GM12878 (cell line): ENCODE measurements at regions not wholly inside any gene's neighbourhood (a gene's known extent, or its start where the extent isn't known, plus 50 kb on each side); places are given as distances from the start of the nearest gene placed in this dataset.

ENCODE experiments used
- ATAC-seq: fragments of 200-7000 bp; cut with Tn5 transposase; 3 replicates; pipeline ENCODE4 v1.9.1; 2020; ENCODE audit warnings: mild to moderate bottlenecking, moderate library complexity
- BruUV-seq: library from RNA; stranded (reverse); fragments of 400-500 nt; replicated peaks from 2 replicates; lab custom pipeline; 2021; lab: Mats Ljungman, UMichigan
- CTCF ChIA-PET: fragments of 300-600 bp; sonication (Branson Sonifier 250); formaldehyde crosslinking; extraction: SDS; loops from one replicate; lab custom pipeline; 2021; ENCODE audit warnings: inconsistent platforms; lab: Yijun Ruan, JAX
- POLR2A ChIA-PET: fragments of 350-600 bp; formaldehyde crosslinking; extraction: SDS; loops from one replicate; lab custom pipeline; 2021; ENCODE audit warnings: inconsistent platforms; lab: Charles Lee
- RAD21 ChIA-PET: fragments of 300-600 bp; sonication (Branson Sonifier 250); formaldehyde crosslinking; loops from one replicate; lab custom pipeline; 2023; ENCODE audit warnings: antibody characterized with exemption; ENCODE audit not compliant: unreplicated experiment; lab: Charles Lee
- SMC1A ChIA-PET: fragments of 300-600 bp; sonication (Branson Sonifier 250); formaldehyde crosslinking; loops from one replicate; lab custom pipeline; 2023; ENCODE audit not compliant: unreplicated experiment, uncharacterized antibody; lab: Charles Lee
- DNase-seq: peaks from one replicate; pipeline ENCODE4 v3.0.0-alpha.2; 2011; ENCODE audit warnings: low read depth, low spot score
- FAIRE-seq: peaks from 3 replicates; lab custom pipeline; 2011; peaks lifted over from hg19 to GRCh38; lab: Jason Lieb, UNC
- H2AFZ ChIP-seq: 2 replicates; pipeline ENCODE4 v1.6.0; 2011; ENCODE audit warnings: low read depth, low read length, control low read depth; ENCODE audit not compliant: control insufficient read depth
- H3K27ac ChIP-seq: 2 replicates; pipeline ENCODE4 v1.5.1; 2011; ENCODE audit warnings: control low read depth; ENCODE audit not compliant: control insufficient read depth, insufficient read depth
- H3K27me3 ChIP-seq, 2 experiments: replicated peaks in 1 of 2; 2 replicates each; pipeline versions ENCODE4 v1.6.0 to v1.6.1; 2011; ENCODE audit warnings: low read length in 1 of 2; ENCODE audit not compliant: control insufficient read depth in 2 of 2, insufficient read depth in 2 of 2
- H3K36me3 ChIP-seq, 2 experiments: 2 replicates each; pipeline ENCODE4 v1.5.1; 2011; ENCODE audit warnings: low read length in 1 of 2; ENCODE audit not compliant: control insufficient read depth in 2 of 2, insufficient read depth in 2 of 2
- H3K4me1 ChIP-seq: 2 replicates; pipeline ENCODE4 v1.6.1; 2011; ENCODE audit warnings: mild to moderate bottlenecking, low read length, moderate library complexity, mixed read lengths; ENCODE audit not compliant: control insufficient read depth, insufficient read depth
- H3K4me2 ChIP-seq: 2 replicates; pipeline ENCODE4 v1.6.0; 2011; ENCODE audit warnings: control low read depth; ENCODE audit not compliant: control insufficient read depth, insufficient read depth
- H3K4me3 ChIP-seq: fragments of 200-600 bp; sonication (generic); 2 replicates; pipeline ENCODE4 v1.5.1; 2016
- H3K79me2 ChIP-seq: 2 replicates; pipeline ENCODE4 v1.6.0; 2011; ENCODE audit warnings: low read length; ENCODE audit not compliant: control insufficient read depth, insufficient read depth
- H3K9ac ChIP-seq: 2 replicates; pipeline ENCODE4 v1.8.0; 2011; ENCODE audit warnings: low read length, control low read depth, mixed read lengths; ENCODE audit not compliant: control insufficient read depth, insufficient read depth
- H3K9me3 ChIP-seq: replicated peaks from 3 replicates; pipeline ENCODE4 v1.5.1; 2011; ENCODE audit warnings: mild to moderate bottlenecking, low read length; ENCODE audit not compliant: control insufficient read depth, insufficient read depth
- H4K20me1 ChIP-seq: 2 replicates; pipeline ENCODE4 v1.6.0; 2011; ENCODE audit not compliant: control insufficient read depth, insufficient read depth
- ESRRA ChIP-seq: IDR thresholded peaks from 2 replicates; pipeline ENCODE4 v1.6.1; 2012; ENCODE audit warnings: mild to moderate bottlenecking, low read length, improper control_type of control experiment
- HDGF ChIP-seq: fragments of 450-650 bp; IDR thresholded peaks from 2 replicates; pipeline ENCODE4 v1.6.1; 2016; ENCODE audit warnings: antibody characterized with exemption
- PRDM15 ChIP-seq: fragments of 450-650 bp; formaldehyde crosslinking; IDR thresholded peaks from 2 replicates; pipeline ENCODE4 v1.4.0; 2020; ENCODE audit warnings: mild to moderate bottlenecking, moderate library complexity
- WGBS: methylation state at CpG from one replicate; pipeline ENCODE4 v1.1.6; 2016; ENCODE audit warnings: low lambda C conversion rate; ENCODE audit not compliant: insufficient replicate concordance, insufficient coverage; ENCODE audit errors: missing lambda C conversion rate; 5-methylcytosine and 5-hydroxymethylcytosine counted together
- in situ Hi-C: fragments of 300-500 bp; cut with MboI; formaldehyde crosslinking; loops from 9 replicates; pipeline ENCODE4 v1.14.3; 2018; ENCODE audit warnings: mixed read lengths
- intact Hi-C: fragments of 100-400 bp; cut with micrococcal nuclease; formaldehyde crosslinking; loops from one replicate; pipeline ENCODE4 v1.14.2; 2022; ENCODE audit not compliant: unreplicated experiment

DNA sequence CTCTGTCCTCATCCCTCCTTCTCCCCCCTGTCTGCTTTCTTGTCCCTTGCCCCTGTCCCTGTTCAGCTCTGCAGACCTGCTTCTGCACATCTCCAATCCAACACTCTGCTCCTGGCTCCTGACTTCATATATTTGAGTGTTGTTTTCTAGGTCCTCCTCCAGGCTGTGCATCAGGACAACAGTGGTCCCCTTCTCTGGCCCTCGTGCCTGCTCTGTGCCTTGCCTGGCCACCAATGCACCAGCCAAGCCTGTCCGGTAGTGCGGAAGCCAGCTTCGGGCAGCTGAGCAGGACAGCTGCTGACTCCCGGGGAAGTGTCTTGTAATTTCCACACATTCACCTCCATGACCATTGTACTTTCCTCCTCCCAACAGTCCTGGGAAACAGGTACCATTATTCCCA is 203.4 kb upstream of the RAB4A start:
- Histone ChIP-seq H3K4me2 (no peak overlapping the region), H3K36me3 (no peaks in the 10 kb centered on the region), H3K9me3 (no peaks in the 10 kb centered on the region), H3K9ac (no peak overlapping the region), H3K27me3 (peaks cover 4% of the 10 kb centered on the region in 2 experiments; a peak in 3 of 4 replicates), H3K4me3 (no peak overlapping the region), H3K79me2 (no peaks in the 10 kb centered on the region), H4K20me1 (no peaks in the 10 kb centered on the region), H3K4me1 (no peaks in the 10 kb centered on the region), H2AFZ (no peak overlapping the region), H3K27ac (no peak overlapping the region)
- ATAC-seq (no peak), DNase-seq (no peak), FAIRE-seq (no peak)
- in situ Hi-C loops (no loop called here), intact Hi-C loops (no loop called here)
- BruUV-seq, result no TSS peak
- CTCF ChIA-PET, result no interaction called here
- POLR2A ChIA-PET, result no interaction called here
- no peak for TF ChIP-seq ESRRA
- TF ChIP-seq HDGF, result no peak
- no peak for TF ChIP-seq PRDM15 (CRISPR knock-in tag)
- RAD21 ChIA-PET, result no interaction called here
- SMC1A ChIA-PET, result no interaction called here
- WGBS, result 71% methylated on average over 5 of the region's 5 CpGs
